Upper lobe of right lung (tissue), 1 donor: ENCODE measurements at regions not wholly inside any gene's neighbourhood (a gene's known extent, or its start where the extent isn't known, plus 50 kb on each side); places are given as distances from the start of the nearest gene placed in this dataset.

Source experiments
- ATAC-seq: fragments of 200-7000 bp; cut with Tn5 transposase; one replicate; pipeline ENCODE4 v1.9.1; 2020; ENCODE audit warnings: mild to moderate bottlenecking, moderate library complexity
- DNase-seq: peaks from one replicate; pipeline ENCODE4 v3.0.0-alpha.2; 2020
- H3K27ac ChIP-seq: fragments of 200-600 bp; one replicate; pipeline ENCODE4 v1.8.0; 2022
- H3K27me3 ChIP-seq: fragments of 200-600 bp; one replicate; pipeline ENCODE4 v1.8.0; 2022; ENCODE audit warnings: mild to moderate bottlenecking
- H3K36me3 ChIP-seq: fragments of 200-600 bp; one replicate; pipeline ENCODE4 v1.8.0; 2022
- H3K4me1 ChIP-seq: fragments of 200-600 bp; one replicate; pipeline ENCODE4 v1.8.0; 2022
- H3K4me3 ChIP-seq: fragments of 200-600 bp; one replicate; pipeline ENCODE4 v1.8.0; 2022; ENCODE audit warnings: mild to moderate bottlenecking
- H3K9me3 ChIP-seq: fragments of 200-600 bp; one replicate; pipeline ENCODE4 v1.8.0; 2022
- intact Hi-C: fragments of 100-400 bp; cut with DNase I; formaldehyde crosslinking; loops from one replicate; pipeline ENCODE4 v1.11.0; 2022
- TF ChIP-seq, protein P1 (sequence below): fragments of 200-600 bp; IDR thresholded peaks from one replicate; pipeline ENCODE4 v1.8.0; 2022; ENCODE audit warnings: antibody characterized with exemption
- donor health status: DM: no; HTN: yes; CAD: no; lungs with severe emphysema.

DNA sequence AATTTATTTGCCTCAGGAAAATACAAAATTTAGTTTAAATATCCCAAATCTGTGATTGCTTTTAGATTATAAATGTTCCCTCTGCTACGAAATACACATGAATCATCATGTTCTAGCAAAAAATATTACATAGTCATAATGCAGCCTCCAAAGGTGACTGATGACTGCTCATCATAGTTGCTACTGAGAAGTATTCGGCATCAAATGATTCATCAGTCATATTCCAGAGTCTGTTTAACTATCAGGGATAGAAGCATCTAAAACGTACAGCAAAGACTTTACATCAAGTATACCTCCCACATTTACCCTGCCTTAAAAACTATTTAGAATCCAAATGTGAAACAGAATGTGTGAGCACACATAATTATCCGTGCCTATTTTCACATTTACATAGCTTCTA lies 626.0 kb downstream of the CDH26 start:
- DNase-seq (no peak), ATAC-seq (no peak)
- Histone ChIP-seq H3K9me3 (no peaks in the 10 kb centered on the region), H3K4me1 (no peaks in the 10 kb centered on the region), H3K36me3 (no peaks in the 10 kb centered on the region), H3K4me3 (no peak overlapping the region), H3K27me3 (no peaks in the 10 kb centered on the region), H3K27ac (no peak overlapping the region)
- intact Hi-C loops = no loop called here
- TF ChIP-seq, protein P1, sequence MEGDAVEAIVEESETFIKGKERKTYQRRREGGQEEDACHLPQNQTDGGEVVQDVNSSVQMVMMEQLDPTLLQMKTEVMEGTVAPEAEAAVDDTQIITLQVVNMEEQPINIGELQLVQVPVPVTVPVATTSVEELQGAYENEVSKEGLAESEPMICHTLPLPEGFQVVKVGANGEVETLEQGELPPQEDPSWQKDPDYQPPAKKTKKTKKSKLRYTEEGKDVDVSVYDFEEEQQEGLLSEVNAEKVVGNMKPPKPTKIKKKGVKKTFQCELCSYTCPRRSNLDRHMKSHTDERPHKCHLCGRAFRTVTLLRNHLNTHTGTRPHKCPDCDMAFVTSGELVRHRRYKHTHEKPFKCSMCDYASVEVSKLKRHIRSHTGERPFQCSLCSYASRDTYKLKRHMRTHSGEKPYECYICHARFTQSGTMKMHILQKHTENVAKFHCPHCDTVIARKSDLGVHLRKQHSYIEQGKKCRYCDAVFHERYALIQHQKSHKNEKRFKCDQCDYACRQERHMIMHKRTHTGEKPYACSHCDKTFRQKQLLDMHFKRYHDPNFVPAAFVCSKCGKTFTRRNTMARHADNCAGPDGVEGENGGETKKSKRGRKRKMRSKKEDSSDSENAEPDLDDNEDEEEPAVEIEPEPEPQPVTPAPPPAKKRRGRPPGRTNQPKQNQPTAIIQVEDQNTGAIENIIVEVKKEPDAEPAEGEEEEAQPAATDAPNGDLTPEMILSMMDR = no peak

- intact Hi-C loops = no loop called here
- ATAC-seq (no peak), DNase-seq (no peak)
- TF ChIP-seq, protein P1 = no peak
- Histone ChIP-seq H3K36me3 (no peaks in the 10 kb centered on the region), H3K4me3 (no peak overlapping the region), H3K4me1 (no peaks in the 10 kb centered on the region), H3K27me3 (no peaks in the 10 kb centered on the region), H3K9me3 (no peaks in the 10 kb centered on the region), H3K27ac (no peak overlapping the region)
These were observed 627.4 kb downstream of the CDH26 start for GRCh38 chr20:60585651-60586050.

DNA sequence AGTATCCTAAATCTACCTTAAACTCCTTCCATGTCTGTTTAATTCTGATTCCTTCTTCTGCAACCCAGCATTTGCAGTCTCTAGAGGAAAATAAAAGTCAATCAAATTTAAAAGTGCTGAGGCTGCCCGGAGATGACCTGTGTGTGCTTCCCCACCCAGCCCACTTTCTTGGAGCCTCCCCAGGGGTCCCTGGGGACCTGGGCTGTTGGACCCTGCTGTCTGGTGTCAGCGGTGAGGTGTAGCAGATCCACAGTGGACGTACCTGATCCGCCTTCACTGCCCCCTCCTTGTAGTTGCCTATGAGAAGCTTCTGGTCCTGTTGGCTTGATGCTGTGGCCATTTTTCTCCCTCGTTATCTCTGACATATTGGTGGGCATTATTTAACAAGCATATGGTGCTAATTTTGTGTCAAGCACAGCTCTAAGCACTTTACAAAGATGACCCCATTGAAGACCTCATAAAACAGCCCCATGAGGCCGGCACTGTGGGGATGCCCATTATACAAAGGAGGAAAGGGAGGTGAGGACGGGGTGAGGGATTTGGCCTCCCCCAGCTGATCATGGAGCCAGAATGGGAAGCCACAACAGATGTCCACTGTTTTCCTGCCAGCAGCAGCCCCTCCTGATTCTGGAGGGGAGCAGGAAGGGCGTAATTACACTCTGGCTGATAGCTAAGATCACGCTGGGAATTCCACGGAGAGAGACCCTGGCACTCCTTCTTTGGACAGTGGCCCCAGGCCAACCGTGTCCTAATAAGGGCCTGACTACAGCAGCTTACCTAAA lies 628.2 kb downstream of the CDH26 start:
- no peak for ATAC-seq

GRCh38 chr20:60587986-60588385 lies 629.8 kb downstream of the CDH26 start:
- no peaks in the 10 kb centered on the region for H3K9me3 ChIP-seq
- H3K4me3 ChIP-seq = no peak overlapping the region
- ATAC-seq (no peak), DNase-seq (no peak)
- no peaks in the 10 kb centered on the region for H3K27me3 ChIP-seq
- H3K27ac ChIP-seq = no peak overlapping the region
- intact Hi-C loops = no loop called here
- H3K36me3 ChIP-seq = no peaks in the 10 kb centered on the region
- H3K4me1 ChIP-seq = no peaks in the 10 kb centered on the region
- TF ChIP-seq, protein P1 = no peak

More for the DNA sequence above, 628.2 kb downstream of the CDH26 start:
- no peaks in the 10 kb centered on the region for H3K9me3 ChIP-seq
- H3K4me3 ChIP-seq = no peak overlapping the region
- DNase-seq = no peak
- intact Hi-C loops = no loop called here
- no peaks in the 10 kb centered on the region for H3K27me3 ChIP-seq
- H3K27ac ChIP-seq = no peak overlapping the region
- TF ChIP-seq, protein P1 = no peak
- H3K36me3 ChIP-seq = no peaks in the 10 kb centered on the region
- H3K4me1 ChIP-seq = no peaks in the 10 kb centered on the region

DNA sequence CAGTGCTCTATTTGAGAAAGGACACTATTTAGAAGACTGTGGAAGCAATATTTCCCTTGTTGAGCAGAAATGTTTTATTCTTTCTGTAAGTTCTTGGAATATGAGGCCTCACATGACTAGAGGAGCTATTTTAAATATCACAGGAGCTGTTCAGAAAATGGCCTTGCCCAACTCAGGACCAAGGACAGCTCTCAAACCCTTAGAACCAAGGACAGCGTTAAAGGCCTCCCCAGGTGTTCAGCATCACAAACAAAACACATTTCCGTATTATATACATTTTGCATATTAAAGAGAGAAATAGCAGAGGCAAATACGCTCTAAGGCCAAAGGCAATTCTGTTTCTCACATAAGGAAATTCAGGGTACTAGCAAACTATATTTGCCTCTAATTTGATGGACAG lies 631.4 kb downstream of the CDH26 start:
- Histone ChIP-seq H3K27ac (no peak overlapping the region), H3K9me3 (no peaks in the 10 kb centered on the region), H3K27me3 (no peaks in the 10 kb centered on the region), H3K4me3 (no peak overlapping the region), H3K4me1 (no peaks in the 10 kb centered on the region), H3K36me3 (no peaks in the 10 kb centered on the region)
- ATAC-seq = no peak
- DNase-seq = no peak
- intact Hi-C loops = no loop called here
- TF ChIP-seq, protein P1 = no peak
